BLaER1 (cell line): ENCODE measurements at regions not wholly inside any gene's neighbourhood (a gene's known extent, or its start where the extent isn't known, plus 50 kb on each side); places are given as distances from the start of the nearest gene placed in this dataset.
"Not testable (repeated sequence)": the region's sequence is repeated elsewhere in the genome, so short reads cannot be mapped to it uniquely, and the experiment has no call there.

Source experiments
- H3K27ac ChIP-seq: shearing (Covaris generic); formaldehyde crosslinking; 2 replicates; pipeline ENCODE4 v1.8.1; 2022
- H3K27me3 ChIP-seq: shearing (Covaris generic); formaldehyde crosslinking; 2 replicates; pipeline ENCODE4 v1.8.1; 2022
- H3K36me3 ChIP-seq: shearing (Covaris generic); formaldehyde crosslinking; 2 replicates; pipeline ENCODE4 v1.8.1; 2022
- H3K4me1 ChIP-seq: shearing (Covaris generic); formaldehyde crosslinking; 2 replicates; pipeline ENCODE4 v1.8.1; 2022
- H3K4me2 ChIP-seq: shearing (Covaris generic); formaldehyde crosslinking; 2 replicates; pipeline ENCODE4 v1.8.1; 2022
- H3K4me3 ChIP-seq: shearing (Covaris generic); formaldehyde crosslinking; 2 replicates; pipeline ENCODE4 v1.8.1; 2022
- H3K9ac ChIP-seq: shearing (Covaris generic); formaldehyde crosslinking; 2 replicates; pipeline ENCODE4 v1.8.1; 2022
- H3K9me3 ChIP-seq: shearing (Covaris generic); formaldehyde crosslinking; 2 replicates; pipeline ENCODE4 v1.8.1; 2022
- H4K20me1 ChIP-seq: shearing (Covaris generic); formaldehyde crosslinking; 2 replicates; pipeline ENCODE4 v1.8.1; 2022
- Cebpa-rat ChIP-seq: shearing (Covaris generic); IDR thresholded peaks from 2 replicates; pipeline ENCODE4 v1.8.1; 2022

DNA sequence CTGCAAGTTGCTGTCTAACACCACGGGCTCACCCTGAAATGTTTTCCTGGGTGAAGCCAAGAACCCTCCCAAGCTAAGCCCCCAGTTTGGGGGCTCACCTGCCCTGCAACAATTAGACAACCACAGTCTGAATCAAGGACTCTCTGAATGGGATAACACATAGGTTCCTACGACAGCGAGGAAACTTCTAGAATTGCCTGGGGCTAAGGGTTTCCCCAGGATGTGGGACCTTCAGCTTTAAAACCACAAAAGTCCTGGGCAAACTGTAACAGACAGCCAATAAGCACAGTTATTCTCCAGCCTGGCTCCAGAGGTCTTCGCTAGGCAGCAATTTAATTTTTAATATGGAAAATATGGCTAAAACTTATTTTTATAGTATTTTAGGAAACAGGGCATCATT, 162.6 kb downstream of the PRKX start:
- Histone ChIP-seq H3K27ac (no peak overlapping the region), H3K9ac (no peak overlapping the region), H4K20me1 (no peaks in the 10 kb centered on the region), H3K36me3 (no peaks in the 10 kb centered on the region), H3K9me3 (no peaks in the 10 kb centered on the region), H3K27me3 (no peaks in the 10 kb centered on the region), H3K4me3 (no peak overlapping the region), H3K4me2 (no peak overlapping the region), H3K4me1 (peaks cover 18% of the 10 kb centered on the region)
- TF ChIP-seq Cebpa-rat: no peak

DNA sequence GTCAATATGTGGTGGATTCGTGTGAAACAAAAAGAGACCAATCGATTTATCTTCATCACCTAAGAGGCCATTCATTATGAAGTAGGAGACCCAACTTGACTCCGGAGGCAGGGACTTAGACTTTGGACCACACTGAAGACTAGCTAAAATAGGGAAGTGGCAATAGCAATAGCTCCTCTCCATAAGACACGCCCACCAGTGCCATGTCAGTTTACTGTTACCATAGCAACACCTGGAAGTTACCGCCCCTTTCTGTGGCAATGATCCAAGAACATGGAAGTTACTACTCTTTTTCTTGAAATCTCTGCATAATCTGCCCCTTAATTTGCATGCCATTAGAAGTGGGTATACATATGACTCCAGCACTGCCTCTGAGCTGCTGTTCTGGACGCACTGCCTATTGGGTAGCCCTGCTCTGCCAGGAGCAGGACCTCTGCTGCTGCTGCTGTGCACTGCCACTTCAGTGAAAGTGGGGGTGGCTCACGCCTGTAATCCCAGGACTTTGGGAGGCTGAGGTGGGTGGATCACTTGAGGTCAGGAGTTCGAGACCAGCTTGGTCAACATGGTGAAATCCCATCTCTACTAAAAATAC, 163.2 kb downstream of the PRKX start:
- no peak overlapping the region for H3K27ac ChIP-seq

DNA sequence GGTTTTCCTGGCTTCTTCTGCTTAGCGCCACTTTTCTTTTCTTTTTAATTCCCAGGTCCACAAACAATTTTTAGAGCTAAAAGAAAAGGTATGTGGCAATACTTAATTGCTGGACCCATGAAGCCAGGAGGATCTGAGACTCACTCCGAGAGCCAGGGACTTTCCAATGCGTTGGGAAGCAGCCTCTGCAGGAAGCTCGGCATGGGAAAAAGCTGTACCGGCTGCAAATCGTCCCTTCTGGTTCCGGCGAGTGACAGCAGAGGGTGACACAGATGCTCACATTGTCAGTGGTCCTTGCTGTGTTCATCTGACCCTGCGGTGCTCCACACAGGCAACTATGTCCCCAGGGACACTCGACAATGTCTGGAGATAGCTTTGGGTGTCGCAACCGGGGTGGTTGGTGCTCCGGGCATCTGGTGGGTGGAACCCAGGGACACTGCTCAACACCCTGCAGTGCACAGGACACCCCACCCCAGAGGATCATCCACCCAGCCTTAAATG, 164.0 kb downstream of the PRKX start:
- Histone ChIP-seq H3K9me3 (no peaks in the 10 kb centered on the region), H3K4me1 (peaks cover 18% of the 10 kb centered on the region), H3K4me3 (no peak overlapping the region), H3K9ac (no peak overlapping the region), H4K20me1 (no peaks in the 10 kb centered on the region), H3K27me3 (no peaks in the 10 kb centered on the region), H3K36me3 (no peaks in the 10 kb centered on the region), H3K27ac (no peak overlapping the region), H3K4me2 (peak overlapping the region; percentile 39)
- TF ChIP-seq Cebpa-rat: no peak

More for the DNA sequence above, 163.2 kb downstream of the PRKX start:
- Histone ChIP-seq H3K4me1 (peaks cover 18% of the 10 kb centered on the region), H3K9ac (no peak overlapping the region), H4K20me1 (no peaks in the 10 kb centered on the region), H3K4me2 (no peak overlapping the region), H3K9me3 (no peaks in the 10 kb centered on the region), H3K4me3 (no peak overlapping the region), H3K36me3 (no peaks in the 10 kb centered on the region), H3K27me3 (no peaks in the 10 kb centered on the region)
- TF ChIP-seq Cebpa-rat: no peak

DNA sequence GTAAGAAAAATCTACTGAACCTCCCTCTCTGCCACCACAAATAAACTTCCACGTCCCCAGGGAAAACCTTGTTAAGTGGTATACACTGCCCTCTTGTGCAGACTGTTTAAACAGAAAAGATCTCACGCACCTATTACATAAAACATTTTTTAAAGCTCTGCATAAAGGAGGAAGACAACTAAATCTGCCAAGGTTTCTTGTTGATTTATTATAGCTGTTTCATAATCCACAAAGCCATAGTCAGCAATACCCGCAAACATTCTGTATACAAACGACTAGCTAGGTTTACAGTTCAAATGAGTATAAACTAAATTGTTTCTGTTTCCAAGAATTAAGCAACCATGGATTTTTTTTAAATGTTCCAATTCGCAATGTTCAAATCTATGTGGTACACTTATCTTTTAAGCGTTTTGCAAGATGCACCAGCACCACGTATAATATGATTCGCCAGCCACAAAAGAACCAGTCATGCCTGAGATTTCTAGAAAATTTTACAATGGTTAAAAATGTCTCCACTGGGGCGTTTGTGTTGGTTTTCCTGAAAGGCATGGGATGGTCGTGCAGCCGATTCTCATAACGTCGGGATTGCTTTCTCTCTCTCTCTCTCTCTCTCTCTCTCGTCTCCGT, 164.6 kb downstream of the PRKX start:
- no peak overlapping the region for H3K4me3 ChIP-seq
- peak overlapping the region; percentile 39 for H3K4me2 ChIP-seq

DNA sequence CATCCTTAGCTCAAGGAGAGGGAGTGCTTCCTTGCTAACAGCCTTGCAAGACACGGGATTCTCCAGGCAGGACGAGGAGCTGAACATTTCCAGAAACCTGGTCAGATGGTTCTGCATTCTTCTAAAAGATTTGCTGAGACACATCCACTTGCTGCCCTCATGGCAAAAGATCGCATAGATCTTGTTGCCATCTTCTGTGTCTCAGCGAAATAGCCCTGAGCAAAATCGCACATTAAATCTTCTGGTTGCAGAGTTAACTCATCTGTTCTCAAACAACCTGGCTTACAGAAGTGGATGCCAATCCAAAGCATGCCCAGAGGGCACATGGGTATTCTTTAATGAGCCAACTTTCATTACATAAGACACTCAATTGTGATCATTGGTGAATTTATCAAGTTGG, 167.5 kb downstream of the PRKX start:
- no peak overlapping the region for H3K9ac ChIP-seq
- H3K4me2 ChIP-seq: no peak overlapping the region
- no peak overlapping the region for H3K4me3 ChIP-seq
- no peaks in the 10 kb centered on the region for H3K36me3 ChIP-seq
- peaks cover 16% of the 10 kb centered on the region for H3K4me1 ChIP-seq
- TF ChIP-seq Cebpa-rat: no peak
- H4K20me1 ChIP-seq: no peaks in the 10 kb centered on the region
- H3K27me3 ChIP-seq: no peaks in the 10 kb centered on the region
- no peak overlapping the region for H3K27ac ChIP-seq
- H3K9me3 ChIP-seq: peaks cover 6% of the 10 kb centered on the region

More for the DNA sequence above, 164.6 kb downstream of the PRKX start:
- Histone ChIP-seq H3K9me3 (no peaks in the 10 kb centered on the region), H3K4me1 (peaks cover 18% of the 10 kb centered on the region), H3K9ac (no peak overlapping the region), H3K27me3 (no peaks in the 10 kb centered on the region), H3K36me3 (no peaks in the 10 kb centered on the region), H4K20me1 (no peaks in the 10 kb centered on the region), H3K27ac (no peak overlapping the region)
- no peak for TF ChIP-seq Cebpa-rat

DNA sequence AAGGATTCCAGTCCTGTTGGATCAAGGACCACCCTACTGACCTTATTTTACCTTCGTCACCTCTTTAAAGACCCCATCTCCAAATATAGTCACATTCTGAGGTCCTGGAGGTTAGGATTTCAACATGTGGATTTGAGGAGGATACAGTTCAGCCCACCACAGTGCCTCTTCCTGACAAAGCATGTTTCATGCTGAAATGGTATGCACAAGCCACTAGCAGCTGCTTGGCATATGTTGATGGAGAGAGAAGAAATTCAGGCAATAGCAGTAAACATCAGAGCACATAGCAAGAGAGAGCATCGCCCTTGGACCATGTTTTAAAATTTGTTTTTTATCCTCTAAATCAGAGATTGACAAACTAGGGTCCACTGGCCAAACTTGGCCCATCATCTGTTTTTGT, 172.1 kb downstream of the PRKX start:
- Histone ChIP-seq H3K4me1 (no peaks in the 10 kb centered on the region), H3K4me2 (no peak overlapping the region), H3K36me3 (no peaks in the 10 kb centered on the region), H3K27me3 (no peaks in the 10 kb centered on the region), H3K9ac (no peak overlapping the region), H3K27ac (no peak overlapping the region), H4K20me1 (no peaks in the 10 kb centered on the region), H3K4me3 (no peak overlapping the region), H3K9me3 (peaks cover 6% of the 10 kb centered on the region)
- TF ChIP-seq Cebpa-rat: no peak

DNA sequence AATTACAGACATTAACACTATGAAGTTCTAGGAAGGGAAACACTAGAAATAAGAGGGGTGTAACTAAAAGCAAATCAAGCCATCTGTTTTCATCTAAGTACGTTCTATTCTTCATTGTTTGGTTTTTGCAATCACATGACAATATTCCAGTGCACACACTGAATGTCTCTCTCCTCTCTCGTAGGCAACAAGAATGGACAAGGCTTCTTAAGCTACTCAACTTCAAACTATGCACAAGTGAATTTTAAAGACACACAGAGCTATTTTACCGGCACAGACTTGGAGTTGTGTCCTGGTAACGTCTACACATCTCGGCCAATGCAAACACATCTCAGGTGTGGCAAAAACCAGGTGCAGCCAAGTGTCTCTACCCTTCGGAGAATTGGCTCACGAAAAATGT, 173.3 kb downstream of the PRKX start:
- Histone ChIP-seq H3K4me2 (no peak overlapping the region), H3K4me3 (no peak overlapping the region), H3K27me3 (no peaks in the 10 kb centered on the region), H3K27ac (no peak overlapping the region), H3K9me3 (peaks cover 14% of the 10 kb centered on the region), H4K20me1 (no peaks in the 10 kb centered on the region), H3K36me3 (no peaks in the 10 kb centered on the region), H3K9ac (no peak overlapping the region), H3K4me1 (no peaks in the 10 kb centered on the region)
- TF ChIP-seq Cebpa-rat: no peak

DNA sequence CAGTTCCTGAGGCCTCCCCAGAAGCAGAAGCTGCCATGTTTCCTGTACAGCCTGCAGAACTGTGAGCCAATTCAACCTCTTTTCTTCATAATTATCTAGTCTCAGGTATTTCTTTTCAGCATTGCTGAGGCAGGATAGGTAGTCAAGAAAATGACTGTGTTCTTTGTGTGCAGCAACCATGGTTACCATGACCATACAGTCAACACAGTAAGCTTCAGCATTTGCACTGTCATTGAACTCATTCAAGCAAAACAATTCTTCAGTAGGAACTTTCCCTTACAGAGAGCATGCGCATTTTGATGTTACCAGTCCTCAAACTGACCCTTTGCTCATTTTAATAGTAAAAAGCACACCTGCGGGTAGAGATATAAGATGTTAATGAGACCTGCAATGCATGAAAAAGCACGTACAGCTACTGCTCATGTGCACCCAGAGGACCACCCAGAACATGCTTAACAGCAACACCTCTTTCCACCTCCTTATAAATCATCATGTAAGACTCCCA, 180.8 kb downstream of the PRKX start:
- Histone ChIP-seq H3K4me3 (no peak overlapping the region), H3K4me2 (no peak overlapping the region), H4K20me1 (no peaks in the 10 kb centered on the region), H3K9me3 (peaks cover 19% of the 10 kb centered on the region), H3K27ac (no peak overlapping the region), H3K36me3 (no peaks in the 10 kb centered on the region), H3K4me1 (peaks cover 6% of the 10 kb centered on the region), H3K9ac (no peak overlapping the region), H3K27me3 (no peaks in the 10 kb centered on the region)
- no peak for TF ChIP-seq Cebpa-rat

DNA sequence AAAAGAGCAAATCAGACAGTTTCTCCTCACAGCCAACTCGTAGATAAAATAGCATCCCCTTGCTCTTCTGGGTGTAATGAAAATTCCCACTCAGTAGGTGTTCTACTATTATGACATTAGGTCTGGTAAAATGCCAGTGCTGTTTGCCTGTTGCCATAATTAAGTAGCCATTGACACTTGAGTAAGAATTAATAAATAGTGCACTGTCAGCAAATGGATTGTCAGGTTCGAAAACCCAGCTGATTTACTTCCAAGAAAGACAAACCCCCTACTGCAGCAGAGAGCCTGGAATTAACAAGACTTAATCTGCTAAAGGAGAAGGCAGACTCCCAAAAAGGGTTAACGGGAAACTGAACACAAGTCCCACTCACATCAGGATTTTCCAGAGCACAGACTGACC, 182.0 kb downstream of the PRKX start:
- H3K4me2 ChIP-seq, H3K4me1 ChIP-seq, H3K4me3 ChIP-seq, H3K36me3 ChIP-seq, H3K27me3 ChIP-seq, H3K27ac ChIP-seq, H3K9ac ChIP-seq, H4K20me1 ChIP-seq: not testable (repeated sequence)
- H3K9me3 ChIP-seq: peaks cover 19% of the 10 kb centered on the region

DNA sequence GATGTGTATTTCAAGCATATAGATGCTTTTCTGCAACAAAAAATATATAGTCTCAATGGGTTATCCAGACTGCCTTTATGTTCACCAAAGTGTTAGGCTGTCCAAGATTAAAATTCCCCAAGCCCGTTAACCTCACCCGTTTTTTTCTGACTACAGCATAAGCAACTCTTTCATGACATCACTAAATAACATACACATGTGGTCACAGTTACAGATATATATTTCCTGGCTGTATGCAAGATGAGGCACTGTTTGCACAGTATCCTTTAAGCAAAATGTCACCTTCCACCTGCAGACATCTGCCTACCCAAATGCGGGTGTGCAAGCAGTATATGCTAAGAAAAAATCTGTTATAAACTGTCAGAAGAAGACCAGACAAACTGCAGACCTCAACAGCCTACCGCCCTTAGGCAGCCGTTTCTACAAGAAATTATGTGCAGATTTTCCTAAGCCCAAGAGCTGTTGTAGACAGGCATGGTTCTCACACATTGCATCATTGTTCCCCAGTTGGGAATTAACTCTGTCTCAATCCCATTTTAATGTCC, 183.1 kb upstream of the MXRA5 start:
- H3K9me3 ChIP-seq: peaks cover 5% of the 10 kb centered on the region
- no peaks in the 10 kb centered on the region for H4K20me1 ChIP-seq
- no peak overlapping the region for H3K27ac ChIP-seq
- no peaks in the 10 kb centered on the region for H3K27me3 ChIP-seq
- H3K36me3 ChIP-seq: no peaks in the 10 kb centered on the region
- no peak overlapping the region for H3K4me2 ChIP-seq
- no peak overlapping the region for H3K4me3 ChIP-seq
- no peak for TF ChIP-seq Cebpa-rat
- H3K9ac ChIP-seq: no peak overlapping the region
- H3K4me1 ChIP-seq: peaks cover 6% of the 10 kb centered on the region
